NCI-H774 (cell line): ENCODE measurements at regions not wholly inside any gene's neighbourhood (a gene's known extent, or its start where the extent isn't known, plus 50 kb on each side); places are given as distances from the start of the nearest gene placed in this dataset.
"Not testable (repeated sequence)": the region's sequence is repeated elsewhere in the genome, so short reads cannot be mapped to it uniquely, and the experiment has no call there.

Source experiments
- DNase-seq: peaks from one replicate; lab custom pipeline; 2025; lab: John Stamatoyannopoulos, UW

DNA sequence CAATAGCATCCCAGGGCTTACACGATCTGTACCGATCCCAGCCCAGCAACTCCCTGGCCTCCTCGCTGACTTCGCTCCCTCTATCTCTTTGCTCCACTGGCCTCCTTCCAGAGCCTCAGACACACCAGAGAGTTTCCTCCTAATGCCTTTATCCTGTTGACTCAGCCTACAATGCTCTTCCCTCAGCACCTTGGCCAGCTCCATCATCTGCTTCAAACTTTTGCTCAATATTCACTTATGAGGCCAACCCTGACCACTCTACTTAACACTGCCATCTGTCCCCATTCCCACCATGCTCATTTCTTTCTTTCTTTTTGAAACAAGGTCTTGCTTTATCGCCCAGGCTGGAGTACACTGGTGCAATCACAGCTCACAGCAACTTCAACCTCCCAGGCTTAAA is 180.9 kb downstream of the CEP170 start:
- not testable (repeated sequence) for DNase-seq

DNA sequence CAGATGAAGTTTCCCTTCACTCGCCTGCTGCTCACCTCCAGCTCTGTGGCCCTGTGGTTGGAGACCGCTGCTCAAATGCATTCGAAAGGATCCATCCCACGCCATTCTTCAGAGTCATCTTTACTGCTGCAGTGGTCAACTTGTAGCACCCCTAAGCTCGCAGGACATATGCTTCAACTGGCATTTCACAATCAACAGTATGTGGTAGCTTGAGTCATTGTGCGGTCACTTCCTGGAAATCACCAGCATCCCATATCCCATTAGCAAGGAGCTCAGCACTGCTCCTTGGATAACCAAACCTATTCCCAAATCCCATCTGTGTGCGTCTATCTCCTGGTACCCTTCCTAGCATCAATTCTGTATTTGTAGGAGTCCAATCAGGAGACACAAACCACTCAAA is 188.0 kb downstream of the CEP170 start:
- DNase-seq: not testable (repeated sequence)

DNA sequence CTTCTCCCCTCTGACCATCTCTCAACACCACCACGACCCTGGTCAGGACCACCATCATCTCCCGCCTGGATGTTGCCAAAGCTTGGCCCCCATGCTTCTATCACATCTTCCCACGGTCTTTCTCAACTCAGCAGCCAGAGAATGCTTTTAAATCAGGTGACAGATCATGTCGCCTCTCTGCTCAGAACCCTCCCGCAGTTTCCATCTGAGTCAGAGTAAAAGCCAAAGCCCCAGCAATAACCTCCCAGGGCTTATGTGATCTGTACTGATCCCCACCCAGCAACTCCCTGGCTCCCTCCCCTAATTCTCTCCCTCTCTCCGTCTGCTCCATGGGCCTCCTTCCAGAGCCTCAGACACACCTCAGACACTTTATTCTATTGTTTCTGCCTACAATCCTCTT is 193.1 kb downstream of the CEP170 start:
- not testable (repeated sequence) for DNase-seq

DNA sequence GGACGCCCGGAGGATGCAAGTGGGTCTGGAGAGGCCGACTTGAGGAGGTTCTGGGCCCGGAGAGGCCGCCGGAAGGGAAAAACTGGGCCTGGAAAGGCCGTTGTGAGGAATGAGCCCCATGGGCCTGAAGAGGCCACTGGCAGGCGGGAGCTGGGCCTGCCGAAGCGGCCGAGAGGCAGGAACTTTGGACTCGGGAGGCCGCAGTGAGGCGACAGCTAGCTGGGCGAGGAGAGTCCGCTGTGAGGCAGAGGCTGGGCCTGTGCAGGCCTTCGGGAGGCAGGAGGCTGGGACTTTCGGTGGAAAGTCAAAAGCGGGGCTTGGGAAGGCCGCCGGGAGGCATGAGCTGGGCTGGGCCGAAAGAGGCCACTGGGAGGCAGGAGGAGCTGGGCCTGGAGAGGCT is 199.6 kb downstream of the CEP170 start:
- DNase-seq: not testable (repeated sequence)

DNA sequence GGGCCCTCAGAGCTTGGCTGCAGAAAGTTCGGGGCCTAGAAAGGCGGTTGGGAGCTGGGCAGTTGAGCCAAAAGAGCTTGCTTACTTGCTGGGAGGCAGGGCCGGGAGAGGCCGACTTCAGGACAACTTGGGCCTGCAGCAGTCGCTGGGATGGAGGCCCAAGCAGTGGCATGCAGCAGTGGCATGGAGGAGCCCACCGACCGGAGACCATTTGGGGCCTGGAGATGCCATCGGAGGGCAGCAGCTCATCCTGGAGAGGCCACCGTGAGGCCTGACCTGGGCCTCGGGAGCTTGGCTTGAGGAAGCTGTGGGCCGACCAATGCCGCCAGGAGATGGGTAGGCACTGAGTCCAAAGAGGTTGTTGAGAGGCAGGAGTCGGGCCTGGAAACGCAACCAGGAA is 200.0 kb downstream of the CEP170 start:
- DNase-seq: not testable (repeated sequence)

DNA sequence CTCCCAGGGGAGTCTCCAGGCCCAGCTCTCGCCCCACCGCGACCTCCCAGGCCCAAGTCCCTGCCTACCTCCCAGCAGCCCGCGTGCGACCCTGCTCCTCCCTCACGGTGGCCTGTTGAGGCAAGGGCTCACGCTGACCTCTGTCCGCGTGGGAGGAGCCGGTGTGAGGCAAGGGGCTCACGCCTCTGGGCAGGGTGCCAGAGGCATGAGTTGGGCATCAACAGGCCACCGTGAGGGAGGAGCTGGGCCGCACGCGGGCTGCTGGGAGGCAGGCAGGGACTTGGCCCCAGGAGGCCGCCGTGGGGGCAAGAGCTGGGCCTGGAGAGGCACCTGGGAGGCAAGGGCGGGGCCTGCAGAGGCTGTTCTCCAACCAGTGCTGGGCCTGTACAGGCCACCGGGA is 200.4 kb downstream of the CEP170 start:
- DNase-seq: not testable (repeated sequence)

DNA sequence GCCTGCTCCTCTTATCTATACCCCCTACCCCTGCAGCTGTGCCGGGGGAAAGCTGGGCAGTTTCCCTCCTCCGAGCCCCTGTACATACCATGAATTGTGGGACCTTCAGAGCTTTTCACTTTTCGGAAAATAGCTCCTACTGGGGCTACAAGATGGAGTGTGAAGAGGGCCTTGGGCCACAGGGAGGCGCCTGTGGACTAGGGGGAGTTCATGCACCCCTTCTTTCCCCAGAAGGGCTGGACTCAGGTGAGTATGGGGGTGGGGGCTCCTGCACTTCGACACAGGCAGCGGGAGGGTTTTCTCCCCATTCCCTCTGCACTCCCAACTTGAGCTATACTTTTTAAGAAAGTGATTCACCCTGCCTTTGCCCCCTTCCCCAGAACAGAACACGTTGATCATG is 202.0 kb downstream of the CEP170 start:
- DNase-seq: not testable (repeated sequence)

DNA sequence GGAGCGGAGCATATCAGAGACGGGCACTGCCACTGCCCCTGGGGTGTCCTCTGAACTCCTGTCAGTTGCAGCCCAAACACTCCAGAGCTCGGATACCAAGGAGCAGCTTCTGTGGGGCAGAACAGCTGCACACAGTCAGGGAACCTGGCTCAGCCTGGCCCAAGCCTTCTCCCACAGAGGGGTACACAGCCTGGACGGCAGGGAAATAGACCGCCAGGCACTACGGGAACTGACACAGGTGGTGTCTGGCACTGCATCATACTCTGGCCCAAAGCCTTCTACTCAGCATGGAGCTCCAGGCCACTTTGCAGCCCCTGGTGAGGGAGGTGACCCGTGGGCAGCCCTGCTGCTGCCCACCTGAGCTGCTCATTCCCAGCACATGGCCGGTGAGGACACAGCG is 204.5 kb downstream of the CEP170 start:
- not testable (repeated sequence) for DNase-seq

DNA sequence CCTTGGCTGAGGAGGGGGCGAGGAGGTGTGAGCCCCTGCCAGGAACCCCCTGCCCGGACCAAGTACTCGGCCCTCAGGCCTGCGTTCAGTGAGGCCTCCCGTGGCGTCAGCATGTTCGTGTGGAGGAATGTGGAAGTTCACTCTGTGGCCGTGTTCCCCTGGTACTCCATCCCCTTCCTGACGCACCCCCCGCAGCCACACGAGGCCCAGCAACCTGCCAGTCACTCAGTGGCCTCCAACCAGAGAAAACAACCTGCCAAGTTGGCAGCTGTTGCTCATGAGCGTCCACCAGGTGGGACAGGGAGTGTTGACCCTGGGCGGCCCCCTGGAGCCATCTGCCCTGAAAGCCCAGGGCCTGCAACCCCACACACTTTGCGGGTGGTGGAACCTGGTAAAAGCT is 205.4 kb downstream of the CEP170 start:
- DNase-seq: not testable (repeated sequence)

DNA sequence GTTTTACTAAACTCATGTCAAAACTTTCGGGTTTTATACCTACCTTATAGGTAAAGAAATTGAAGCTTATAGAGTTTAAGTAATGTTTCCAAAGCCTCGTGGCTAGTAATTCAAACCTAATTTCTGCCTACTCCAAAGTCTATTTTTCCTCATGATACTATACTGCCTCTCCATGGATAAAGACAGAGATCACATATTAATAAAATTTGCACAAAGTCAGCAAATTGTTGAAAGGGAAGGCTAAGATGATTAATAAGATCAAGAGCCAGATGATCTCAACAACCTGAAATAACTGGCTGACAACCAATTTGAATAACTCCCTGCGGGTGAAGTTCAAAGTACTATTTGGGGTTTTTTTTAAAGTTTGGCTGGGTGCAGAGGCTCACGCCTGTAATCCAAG is 233.7 kb downstream of the CEP170 start:
- DNase-seq: not testable (repeated sequence)

DNA sequence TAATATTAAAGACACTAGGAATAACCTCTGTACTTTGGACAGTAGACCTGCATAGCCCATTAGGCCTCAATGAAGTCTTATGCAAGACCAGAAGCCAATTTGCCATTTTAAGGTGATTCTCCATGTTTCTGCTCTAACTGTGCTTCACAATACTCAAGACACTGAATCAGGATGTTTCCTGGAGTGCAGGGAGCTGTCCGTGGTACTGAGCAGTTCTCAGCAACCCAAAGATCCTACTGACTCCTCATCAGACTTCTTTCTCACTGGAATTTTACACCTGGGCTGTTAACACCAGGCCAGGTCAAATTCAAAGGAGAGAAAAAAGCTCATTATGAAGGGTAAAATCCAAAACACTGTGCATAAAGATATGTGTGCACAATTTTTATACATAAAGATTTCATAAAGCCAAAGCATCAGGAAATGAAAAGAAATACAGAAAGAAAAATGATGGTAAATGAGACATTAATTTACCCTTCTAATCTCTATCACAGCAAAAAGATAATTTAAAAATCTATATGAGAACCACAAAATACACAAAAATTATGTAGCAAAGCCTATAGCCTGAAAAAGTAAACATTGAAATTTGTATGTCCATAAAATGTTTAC is 235.9 kb downstream of the CEP170 start:
- DNase-seq: not testable (repeated sequence)

DNA sequence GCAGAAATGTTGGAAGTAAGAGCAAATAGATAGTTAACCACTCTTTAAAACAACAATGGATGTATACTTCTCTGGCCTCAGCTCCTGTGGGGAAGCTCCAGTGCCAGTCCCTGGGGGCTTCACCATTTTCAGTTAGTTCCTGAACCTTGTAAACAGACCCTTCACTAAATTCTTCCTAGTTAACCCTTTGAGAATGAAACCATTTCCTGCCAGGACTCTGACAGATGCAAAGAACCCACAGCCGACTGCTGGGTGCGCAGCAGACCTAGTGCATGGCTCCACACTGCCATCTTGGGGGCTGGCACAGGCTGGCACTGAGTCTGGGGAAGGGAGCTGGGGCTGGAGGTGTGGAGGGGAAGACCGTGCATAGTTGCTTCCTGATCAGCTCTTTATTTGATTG is 244.4 kb downstream of the CEP170 start:
- DNase-seq: not testable (repeated sequence)

DNA sequence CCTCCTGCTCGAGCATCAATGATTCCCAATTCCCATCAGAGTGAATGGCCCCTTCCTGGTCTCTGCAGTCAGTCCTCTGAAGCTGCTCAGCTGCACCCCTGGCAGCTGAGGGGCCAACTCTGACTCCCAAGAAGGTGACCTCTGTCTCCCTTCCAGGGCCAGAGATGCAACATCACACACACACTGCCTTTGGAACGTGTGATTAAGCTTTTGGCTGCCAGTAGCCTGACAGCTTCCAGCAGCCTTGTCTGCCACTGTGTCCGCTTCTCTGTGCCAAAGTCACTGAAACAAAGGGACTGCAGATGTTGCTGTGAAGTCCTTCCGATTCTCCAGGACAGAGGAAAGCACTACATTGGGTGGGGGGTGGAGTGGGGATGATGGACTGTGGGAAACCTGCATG is 254.1 kb downstream of the CEP170 start:
- not testable (repeated sequence) for DNase-seq

DNA sequence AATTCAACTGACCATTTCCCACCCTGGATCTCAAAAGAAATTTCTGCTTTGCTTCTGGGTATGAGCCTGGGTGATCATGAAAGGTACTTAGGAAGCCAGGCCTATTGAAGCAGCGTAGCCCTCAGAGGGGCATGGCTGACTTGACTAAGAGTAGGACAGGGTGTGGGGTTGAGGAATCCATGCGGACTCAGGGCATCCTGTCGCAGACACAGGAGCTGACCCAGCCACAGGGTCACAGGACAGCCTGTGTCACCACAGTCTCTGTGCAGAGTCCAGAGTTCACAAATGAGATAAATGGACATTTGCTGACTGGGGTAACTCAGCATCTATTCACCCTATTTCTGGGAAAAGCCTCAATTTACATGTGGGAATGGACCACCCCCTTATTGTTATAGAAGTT is 262.3 kb downstream of the CEP170 start:
- not testable (repeated sequence) for DNase-seq

DNA sequence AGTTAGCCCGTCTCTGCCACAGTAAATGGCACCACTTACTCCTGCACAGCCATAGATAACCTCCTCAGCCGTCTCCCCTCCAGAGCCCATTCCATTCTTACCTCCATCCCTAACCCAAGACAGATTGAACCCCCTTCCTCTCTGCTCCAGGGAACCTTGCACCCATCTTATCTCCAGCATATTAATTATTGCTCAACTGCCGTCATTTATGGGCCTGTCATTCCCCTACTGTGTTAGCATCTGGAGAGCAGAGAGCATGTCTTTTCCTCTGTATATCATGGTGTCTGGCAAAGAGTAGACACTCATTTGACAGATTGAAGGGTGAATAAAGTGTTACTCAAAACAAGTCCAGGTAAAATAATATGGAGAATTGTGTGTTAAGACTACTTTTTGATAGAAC is 270.0 kb downstream of the CEP170 start:
- not testable (repeated sequence) for DNase-seq

DNA sequence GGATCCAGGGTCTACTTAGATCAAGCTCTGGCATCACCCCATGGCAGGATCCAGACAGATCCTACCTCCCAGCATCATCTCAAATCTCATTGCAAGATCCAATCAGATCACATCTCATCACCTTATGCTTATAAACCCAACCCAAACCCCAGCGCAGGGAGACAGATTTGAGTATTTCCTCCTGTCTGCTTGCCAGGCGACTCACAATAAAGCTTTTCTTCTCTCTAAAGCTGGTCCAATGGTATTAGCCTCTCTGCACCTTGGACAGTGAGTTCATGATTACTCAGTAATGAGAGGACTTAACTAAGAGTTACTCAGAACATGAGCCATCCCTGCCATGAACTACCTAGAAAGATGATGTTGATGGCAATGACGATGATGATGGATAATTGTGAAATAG is 281.7 kb downstream of the CEP170 start:
- DNase-seq: not testable (repeated sequence)

DNA sequence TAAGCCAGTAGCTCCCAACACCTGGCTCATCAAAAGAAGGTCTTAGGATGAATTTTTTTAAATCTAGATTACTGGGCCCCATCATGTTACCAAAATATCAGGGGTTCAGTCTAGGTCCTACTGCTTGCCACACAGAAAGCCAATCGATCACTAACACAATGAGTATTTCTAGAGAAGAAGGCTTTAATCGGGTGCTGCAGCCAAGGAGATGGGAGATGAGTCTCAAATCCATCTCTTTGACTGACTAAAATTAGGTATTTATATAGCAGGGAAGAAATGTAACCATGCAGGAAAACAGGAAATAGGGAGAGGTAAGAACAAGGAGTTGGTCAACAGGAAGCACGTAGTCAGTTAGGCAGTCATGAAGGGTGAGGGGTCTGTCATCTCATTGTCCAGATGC is 288.2 kb downstream of the CEP170 start:
- DNase-seq: no peak

DNA sequence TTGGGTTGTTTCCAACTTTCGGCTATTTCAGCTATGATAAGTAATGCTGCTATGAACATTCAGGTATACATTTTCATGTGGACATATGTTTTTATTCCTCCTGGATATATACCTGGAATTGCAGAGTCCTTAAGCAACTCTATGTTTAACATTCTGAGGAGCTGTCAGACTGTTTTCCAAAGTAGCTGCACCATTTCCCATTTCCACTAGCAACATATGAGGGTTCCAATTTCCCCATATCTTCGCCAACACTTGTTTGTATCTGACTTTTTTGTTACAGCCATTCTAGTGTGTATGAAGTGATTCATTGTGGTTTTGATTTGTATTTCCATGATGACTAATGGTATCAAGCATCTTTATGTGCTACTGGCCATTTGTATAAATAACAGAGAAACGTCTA is 295.7 kb downstream of the CEP170 start:
- DNase-seq: not testable (repeated sequence)

DNA sequence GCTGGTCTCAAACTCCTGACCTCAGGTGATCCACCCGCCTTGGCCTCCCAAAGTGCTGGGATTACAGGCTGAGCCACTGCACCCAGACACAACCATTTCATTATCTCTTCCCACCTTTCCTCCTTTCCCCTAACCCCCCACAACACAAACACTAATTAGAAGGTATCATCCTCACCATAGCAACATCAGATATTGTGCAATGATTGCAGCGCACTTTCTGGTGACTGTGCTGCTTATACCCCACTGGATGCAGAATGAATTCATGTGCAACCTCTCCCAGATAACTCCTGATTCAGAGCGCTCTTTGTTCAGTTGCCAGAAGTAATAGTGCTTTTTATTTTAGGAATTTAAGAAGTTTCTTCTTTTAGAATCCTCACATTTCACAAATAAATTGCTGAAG is 300.1 kb downstream of the CEP170 start:
- DNase-seq: not testable (repeated sequence)

DNA sequence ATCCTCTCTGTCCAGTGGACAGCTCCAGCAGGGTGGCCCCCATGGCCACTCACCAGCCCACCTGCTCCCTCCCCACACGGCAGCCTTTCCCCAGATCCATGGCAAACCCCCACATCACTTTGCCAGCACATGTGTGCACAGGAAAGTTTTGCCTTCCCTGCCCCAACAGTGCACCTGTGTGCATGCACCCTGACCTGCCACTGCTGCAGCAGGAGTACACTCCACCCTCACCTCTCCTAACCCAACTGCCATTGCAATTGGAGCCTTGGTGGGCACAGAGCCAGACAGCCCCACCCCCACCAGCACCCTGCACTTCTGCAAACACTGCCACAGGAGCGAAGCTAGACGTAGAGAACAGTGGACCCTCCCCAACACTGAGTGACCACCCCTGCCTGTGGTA is 308.9 kb downstream of the CEP170 start:
- no peak for DNase-seq

DNA sequence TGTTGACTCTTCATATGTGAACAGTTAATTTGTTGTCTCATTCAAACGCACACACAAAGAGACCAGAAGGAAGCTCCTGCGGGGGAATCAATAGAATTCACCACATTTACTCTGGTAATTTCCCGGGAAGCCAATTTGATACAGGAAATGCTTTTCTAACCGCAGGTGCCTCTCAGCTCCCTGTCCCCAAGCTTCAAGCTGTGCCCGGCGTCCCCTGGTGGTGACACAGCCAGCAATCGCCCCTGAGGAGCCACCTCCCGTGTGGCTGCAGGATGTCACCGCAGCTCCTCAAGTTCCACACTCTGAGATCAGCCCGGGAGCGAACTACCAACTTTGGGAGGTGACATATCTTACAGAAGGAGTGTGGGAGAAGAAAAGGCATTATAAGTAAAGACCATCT is 318.4 kb downstream of the CEP170 start:
- peak; percentile 65 for DNase-seq

DNA sequence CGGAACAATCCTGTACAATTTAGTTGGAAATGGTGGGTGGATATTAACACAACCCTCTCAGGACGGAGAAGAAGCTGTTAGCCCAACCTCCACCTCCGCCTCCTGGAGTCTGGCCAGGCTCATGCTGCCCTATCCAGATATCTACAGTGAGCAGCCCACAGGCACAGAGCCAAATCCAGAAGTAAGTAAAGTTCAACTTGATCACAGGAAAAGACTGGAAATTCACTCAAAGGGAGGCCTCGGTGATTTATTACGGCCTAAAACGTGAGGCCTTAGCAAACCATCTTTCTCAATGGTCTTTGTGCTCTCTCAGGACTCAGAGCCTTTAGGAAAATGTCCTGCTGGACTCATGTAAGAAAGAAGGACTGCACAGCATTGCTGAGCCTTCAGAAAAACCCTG is 330.4 kb downstream of the CEP170 start:
- DNase-seq: not testable (repeated sequence)

DNA sequence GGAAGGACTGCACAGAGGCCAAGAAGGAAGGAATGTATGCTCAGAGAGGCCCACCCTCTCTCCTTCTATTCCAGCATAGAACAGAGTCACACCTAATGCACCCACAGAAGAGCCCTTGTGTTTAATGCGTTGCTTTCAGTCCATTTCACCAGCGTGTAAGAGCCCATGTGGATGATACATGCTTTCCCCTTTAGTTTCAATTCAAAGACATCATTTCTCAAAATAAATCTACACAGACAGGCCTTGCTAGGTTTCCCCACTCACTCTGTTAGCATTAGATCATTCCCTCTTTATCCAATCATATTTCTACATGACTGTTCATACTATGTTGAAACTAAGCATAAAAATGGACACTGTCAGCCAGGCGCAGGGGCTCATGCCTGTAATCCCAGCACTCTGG is 331.5 kb downstream of the CEP170 start:
- DNase-seq: not testable (repeated sequence)

DNA sequence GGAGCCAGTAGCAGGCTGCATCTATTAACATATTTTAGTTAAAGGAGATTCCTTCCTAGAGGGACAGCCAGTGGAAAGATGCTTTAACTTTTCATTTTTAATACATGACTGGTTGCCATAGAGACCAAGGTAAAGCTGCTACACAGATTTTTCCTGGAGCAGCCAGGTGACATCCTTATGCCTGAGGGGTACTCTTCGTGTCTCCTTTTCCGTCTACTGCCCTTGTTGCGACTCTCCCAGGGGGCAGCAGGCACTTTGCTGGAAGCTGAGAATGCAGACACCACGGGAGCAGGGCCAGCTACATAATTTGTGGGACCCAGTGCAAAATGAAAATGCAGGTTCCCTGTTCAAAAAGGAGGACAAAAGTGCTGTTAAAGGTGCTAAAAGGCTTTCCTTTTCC is 340.4 kb downstream of the CEP170 start:
- not testable (repeated sequence) for DNase-seq
